NT2/D1 (cell line): ENCODE measurements at regions not wholly inside any gene's neighbourhood (a gene's known extent, or its start where the extent isn't known, plus 50 kb on each side); places are given as distances from the start of the nearest gene placed in this dataset.
"Not testable (repeated sequence)": the region's sequence is repeated elsewhere in the genome, so short reads cannot be mapped to it uniquely, and the experiment has no call there.

ENCODE experiments used
- DNase-seq: peaks from one replicate; pipeline ENCODE4 v3.0.0-alpha.2; 2011; ENCODE audit warnings: low read depth, low spot score
- H3K27me3 ChIP-seq: 2 replicates; pipeline ENCODE4 v1.6.0; 2011; ENCODE audit warnings: mild to moderate bottlenecking; ENCODE audit not compliant: insufficient read length, insufficient read depth
- H3K36me3 ChIP-seq: 2 replicates; pipeline ENCODE4 v1.6.1; 2011; ENCODE audit warnings: mild to moderate bottlenecking, low read length, mixed read lengths; ENCODE audit not compliant: insufficient read depth, insufficient read length
- H3K4me1 ChIP-seq: 2 replicates; pipeline ENCODE4 v1.5.1; 2011; ENCODE audit not compliant: insufficient read depth, insufficient read length
- H3K4me3 ChIP-seq: 2 replicates; pipeline ENCODE4 v1.5.1; 2011; ENCODE audit warnings: low read depth; ENCODE audit not compliant: insufficient read length
- H3K9ac ChIP-seq: 2 replicates; pipeline ENCODE4 v1.6.0; 2011; ENCODE audit warnings: low read depth; ENCODE audit not compliant: insufficient read length
- H3K9me3 ChIP-seq: 2 replicates; pipeline ENCODE4 v1.5.1; 2011; ENCODE audit warnings: mild to moderate bottlenecking, low read length; ENCODE audit not compliant: insufficient read depth
- SUZ12 ChIP-seq: IDR thresholded peaks from 2 replicates; pipeline ENCODE4 v1.6.1; 2011; ENCODE audit not compliant: insufficient read length, insufficient read depth; ENCODE audit errors: extremely low read depth
- YY1 ChIP-seq: IDR thresholded peaks from 2 replicates; pipeline ENCODE4 v1.6.1; 2011; ENCODE audit not compliant: insufficient read length, insufficient read depth
- ZNF274 ChIP-seq: IDR thresholded peaks from 2 replicates; pipeline ENCODE4 v1.6.1; 2011; ENCODE audit warnings: mild to moderate bottlenecking, low read depth, low read length

- Histone ChIP-seq H3K9me3 (no peaks in the 10 kb centered on the region), H3K4me3 (no peak overlapping the region), H3K27me3 (peaks cover 68% of the 10 kb centered on the region), H3K36me3 (no peaks in the 10 kb centered on the region), H3K4me1 (peaks cover 4% of the 10 kb centered on the region), H3K9ac (no peak overlapping the region)
- TF ChIP-seq SUZ12 (no peak), YY1 (no peak), ZNF274 (no peak)
- no peak for DNase-seq
Observed at GRCh38 chr2:120511536-120511935, 165.6 kb downstream of the INHBB start.

GRCh38 chr2:120511947-120512710 lies 166.2 kb downstream of the INHBB start:
- Histone ChIP-seq H3K4me1 (peaks cover 4% of the 10 kb centered on the region), H3K4me3 (no peak overlapping the region), H3K9me3 (no peaks in the 10 kb centered on the region), H3K9ac (no peak overlapping the region), H3K36me3 (no peaks in the 10 kb centered on the region), H3K27me3 (peaks cover 69% of the 10 kb centered on the region)
- DNase-seq, result no peak
- TF ChIP-seq ZNF274 (no peak), SUZ12 (no peak), YY1 (no peak)

GRCh38 chr2:120513776-120514357 lies 167.9 kb downstream of the INHBB start:
- Histone ChIP-seq H3K27me3 (peaks cover 73% of the 10 kb centered on the region), H3K9ac (no peak overlapping the region), H3K4me1 (peaks cover 4% of the 10 kb centered on the region), H3K9me3 (no peaks in the 10 kb centered on the region), H3K4me3 (no peak overlapping the region), H3K36me3 (no peaks in the 10 kb centered on the region)
- no peak for DNase-seq
- TF ChIP-seq YY1, result no peak
- TF ChIP-seq ZNF274, result no peak
- TF ChIP-seq SUZ12, result no peak

- TF ChIP-seq ZNF274 (no peak), YY1 (no peak), SUZ12 (no peak)
- Histone ChIP-seq H3K36me3 (no peaks in the 10 kb centered on the region), H3K4me3 (no peak overlapping the region), H3K9ac (no peak overlapping the region), H3K27me3 (peaks cover 72% of the 10 kb centered on the region), H3K4me1 (peaks cover 4% of the 10 kb centered on the region), H3K9me3 (no peaks in the 10 kb centered on the region)
- no peak for DNase-seq
Observed at GRCh38 chr2:120514521-120514920, 168.6 kb downstream of the INHBB start.

GRCh38 chr2:120515066-120515758 lies 169.3 kb downstream of the INHBB start:
- not testable (repeated sequence) for H3K9ac ChIP-seq, H3K36me3 ChIP-seq, DNase-seq, H3K4me3 ChIP-seq, H3K9me3 ChIP-seq, H3K4me1 ChIP-seq
- peaks cover 74% of the 10 kb centered on the region for H3K27me3 ChIP-seq

- Histone ChIP-seq H3K36me3 (no peaks in the 10 kb centered on the region), H3K27me3 (peaks cover 70% of the 10 kb centered on the region), H3K4me1 (peaks cover 5% of the 10 kb centered on the region), H3K9me3 (no peaks in the 10 kb centered on the region), H3K9ac (no peak overlapping the region), H3K4me3 (no peak overlapping the region)
- no peak for DNase-seq
- TF ChIP-seq YY1 (no peak), ZNF274 (no peak), SUZ12 (no peak)
Observed at GRCh38 chr2:120515759-120516678, 170.1 kb downstream of the INHBB start.
